H1 (cell line): ENCODE measurements at regions not wholly inside any gene's neighbourhood (a gene's known extent, or its start where the extent isn't known, plus 50 kb on each side); places are given as distances from the start of the nearest gene placed in this dataset.

Experiments used
- RAD21 ChIP-seq, 2 experiments: IDR thresholded peaks in 1 of 2; conservative IDR thresholded peaks in 1 of 2; 2 replicates each; pipeline ENCODE4 v1.6.1; 2011; ENCODE audit warnings: low read depth in 2 of 2, low read length in 2 of 2, improper control_type of control experiment in 1 of 2, inconsistent platforms in 1 of 2, mild to moderate bottlenecking in 1 of 2, moderate library complexity in 1 of 2
- SIN3A ChIP-seq, 2 experiments: IDR thresholded peaks in 1 of 2; conservative IDR thresholded peaks in 1 of 2; 2 replicates each; pipeline ENCODE4 v1.6.1; 2011 to 2012; ENCODE audit warnings: low read length in 2 of 2, improper control_type of control experiment in 1 of 2, low read depth in 1 of 2, mild to moderate bottlenecking in 1 of 2
- SUZ12 ChIP-seq: fragments of 200-600 bp; sonication (generic); IDR thresholded peaks from 2 replicates; pipeline ENCODE4 v1.6.1; 2012; ENCODE audit warnings: mild to moderate bottlenecking, inconsistent platforms, low read length, moderate library complexity, mixed read lengths
- TCF12 ChIP-seq: IDR thresholded peaks from 2 replicates; pipeline ENCODE4 v1.6.1; 2011; ENCODE audit warnings: low read depth, mild to moderate bottlenecking, low read length
- TF ChIP-seq, protein P1 (sequence below): IDR thresholded peaks from 2 replicates; pipeline ENCODE4 v1.6.1; 2012; ENCODE audit warnings: inconsistent platforms
- TF ChIP-seq, protein P2 (sequence below): IDR thresholded peaks from 2 replicates; pipeline ENCODE4 v1.6.1; 2012; ENCODE audit warnings: inconsistent platforms
- TF ChIP-seq, protein P3 (sequence below), 3 experiments: IDR thresholded peaks; 1 replicate in 2 of 3; 2 replicates in 1 of 3; pipeline versions ENCODE4 v1.5.1 to v1.6.1; 2011; ENCODE audit warnings: low read length in 3 of 3, mild to moderate bottlenecking in 3 of 3, inconsistent platforms in 2 of 3, low read depth in 1 of 3, moderate library complexity in 1 of 3; ENCODE audit not compliant: insufficient read depth in 1 of 3; ENCODE audit errors: control extremely low read depth in 1 of 3

DNA sequence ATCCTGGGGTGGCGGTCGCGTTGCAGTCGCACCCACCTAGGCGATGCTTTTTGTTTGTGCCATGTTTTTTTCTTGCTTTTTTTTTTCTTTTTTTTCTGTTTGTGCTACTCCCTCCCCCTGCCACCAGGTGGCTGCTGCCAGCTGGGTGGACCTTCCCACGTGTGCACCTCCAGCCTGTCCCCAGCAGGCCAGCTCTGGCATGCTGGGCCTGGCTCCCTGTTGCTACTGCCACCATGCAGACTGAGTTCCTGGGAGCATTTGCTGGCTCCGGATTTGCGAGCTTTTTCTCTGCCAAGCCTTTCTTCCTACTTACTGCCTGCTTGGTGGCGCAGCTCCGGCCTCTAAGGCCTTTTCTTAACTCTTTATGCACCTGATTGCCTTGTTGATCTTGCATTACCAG lies 161.2 kb upstream of the WDFY3 start (continued):
- TF ChIP-seq, protein P1, sequence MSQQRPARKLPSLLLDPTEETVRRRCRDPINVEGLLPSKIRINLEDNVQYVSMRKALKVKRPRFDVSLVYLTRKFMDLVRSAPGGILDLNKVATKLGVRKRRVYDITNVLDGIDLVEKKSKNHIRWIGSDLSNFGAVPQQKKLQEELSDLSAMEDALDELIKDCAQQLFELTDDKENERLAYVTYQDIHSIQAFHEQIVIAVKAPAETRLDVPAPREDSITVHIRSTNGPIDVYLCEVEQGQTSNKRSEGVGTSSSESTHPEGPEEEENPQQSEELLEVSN, result no peak
- TF ChIP-seq, protein P2, sequence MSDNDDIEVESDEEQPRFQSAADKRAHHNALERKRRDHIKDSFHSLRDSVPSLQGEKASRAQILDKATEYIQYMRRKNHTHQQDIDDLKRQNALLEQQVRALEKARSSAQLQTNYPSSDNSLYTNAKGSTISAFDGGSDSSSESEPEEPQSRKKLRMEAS, result peak; percentile 89
- TF ChIP-seq, protein P3, sequence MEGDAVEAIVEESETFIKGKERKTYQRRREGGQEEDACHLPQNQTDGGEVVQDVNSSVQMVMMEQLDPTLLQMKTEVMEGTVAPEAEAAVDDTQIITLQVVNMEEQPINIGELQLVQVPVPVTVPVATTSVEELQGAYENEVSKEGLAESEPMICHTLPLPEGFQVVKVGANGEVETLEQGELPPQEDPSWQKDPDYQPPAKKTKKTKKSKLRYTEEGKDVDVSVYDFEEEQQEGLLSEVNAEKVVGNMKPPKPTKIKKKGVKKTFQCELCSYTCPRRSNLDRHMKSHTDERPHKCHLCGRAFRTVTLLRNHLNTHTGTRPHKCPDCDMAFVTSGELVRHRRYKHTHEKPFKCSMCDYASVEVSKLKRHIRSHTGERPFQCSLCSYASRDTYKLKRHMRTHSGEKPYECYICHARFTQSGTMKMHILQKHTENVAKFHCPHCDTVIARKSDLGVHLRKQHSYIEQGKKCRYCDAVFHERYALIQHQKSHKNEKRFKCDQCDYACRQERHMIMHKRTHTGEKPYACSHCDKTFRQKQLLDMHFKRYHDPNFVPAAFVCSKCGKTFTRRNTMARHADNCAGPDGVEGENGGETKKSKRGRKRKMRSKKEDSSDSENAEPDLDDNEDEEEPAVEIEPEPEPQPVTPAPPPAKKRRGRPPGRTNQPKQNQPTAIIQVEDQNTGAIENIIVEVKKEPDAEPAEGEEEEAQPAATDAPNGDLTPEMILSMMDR (IDR thresholded peaks at IDR 0.05; ENCODE audit: control extremely low read depth in 1 of 3, insufficient read depth in 1 of 3, low read depth in 1 of 3, low read length in 3 of 3), result peak; percentile 72 to 75 (median 74)
- TF ChIP-seq SIN3A (conservative IDR thresholded peaks at IDR 0.05 in 1 of 2, IDR thresholded peaks at IDR 0.05 in 1 of 2; ENCODE audit: low read depth in 1 of 2, low read length in 2 of 2) (peak in 1 of 2 experiments; percentile 58; a peak in 1 of 4 replicates), SUZ12 (no peak), RAD21 (IDR thresholded peaks at IDR 0.05 in 1 of 2, conservative IDR thresholded peaks at IDR 0.05 in 1 of 2; ENCODE audit: low read depth in 2 of 2, low read length in 2 of 2) (peak; percentile 39 to 61; a peak in 3 of 4 replicates), TCF12 (peak; percentile 94)
